ENCODE measurements at regions not wholly inside any gene's neighbourhood (a gene's known extent, or its start where the extent isn't known, plus 50 kb on each side); places are given as distances from the start of the nearest gene placed in this dataset.

GRCh38 chr5:17094830-17095229 is 122.6 kb upstream of the BASP1 start:
- TF ChIP-seq CTCF (IDR thresholded peaks at IDR 0.05 in 2 of 3, conservative IDR thresholded peaks at IDR 0.05 in 1 of 3; ENCODE audit: borderline replicate concordance in 1 of 3, insufficient read depth in 1 of 3, low read depth in 2 of 3, low read length in 2 of 3) (no peak), POLR2A (IDR thresholded peaks at IDR 0.05; ENCODE audit: borderline replicate concordance, extremely low read depth, insufficient read depth, insufficient read length) (no peak), ZFX (IDR thresholded peaks at IDR 0.05) (no peak), CBX3 (IDR thresholded peaks at IDR 0.05; ENCODE audit: low read depth) (no peak), EGR1 (IDR thresholded peaks at IDR 0.05; ENCODE audit: low read depth) (no peak), JUND (IDR thresholded peaks at IDR 0.05) (no peak), CEBPB (IDR thresholded peaks at IDR 0.05; ENCODE audit: low read depth) (no peak), SP1 (IDR thresholded peaks at IDR 0.05; ENCODE audit: low read depth) (no peak), RAD21 (IDR thresholded peaks at IDR 0.05; ENCODE audit: low read depth) (no peak)
- TF ChIP-seq, protein P1, sequence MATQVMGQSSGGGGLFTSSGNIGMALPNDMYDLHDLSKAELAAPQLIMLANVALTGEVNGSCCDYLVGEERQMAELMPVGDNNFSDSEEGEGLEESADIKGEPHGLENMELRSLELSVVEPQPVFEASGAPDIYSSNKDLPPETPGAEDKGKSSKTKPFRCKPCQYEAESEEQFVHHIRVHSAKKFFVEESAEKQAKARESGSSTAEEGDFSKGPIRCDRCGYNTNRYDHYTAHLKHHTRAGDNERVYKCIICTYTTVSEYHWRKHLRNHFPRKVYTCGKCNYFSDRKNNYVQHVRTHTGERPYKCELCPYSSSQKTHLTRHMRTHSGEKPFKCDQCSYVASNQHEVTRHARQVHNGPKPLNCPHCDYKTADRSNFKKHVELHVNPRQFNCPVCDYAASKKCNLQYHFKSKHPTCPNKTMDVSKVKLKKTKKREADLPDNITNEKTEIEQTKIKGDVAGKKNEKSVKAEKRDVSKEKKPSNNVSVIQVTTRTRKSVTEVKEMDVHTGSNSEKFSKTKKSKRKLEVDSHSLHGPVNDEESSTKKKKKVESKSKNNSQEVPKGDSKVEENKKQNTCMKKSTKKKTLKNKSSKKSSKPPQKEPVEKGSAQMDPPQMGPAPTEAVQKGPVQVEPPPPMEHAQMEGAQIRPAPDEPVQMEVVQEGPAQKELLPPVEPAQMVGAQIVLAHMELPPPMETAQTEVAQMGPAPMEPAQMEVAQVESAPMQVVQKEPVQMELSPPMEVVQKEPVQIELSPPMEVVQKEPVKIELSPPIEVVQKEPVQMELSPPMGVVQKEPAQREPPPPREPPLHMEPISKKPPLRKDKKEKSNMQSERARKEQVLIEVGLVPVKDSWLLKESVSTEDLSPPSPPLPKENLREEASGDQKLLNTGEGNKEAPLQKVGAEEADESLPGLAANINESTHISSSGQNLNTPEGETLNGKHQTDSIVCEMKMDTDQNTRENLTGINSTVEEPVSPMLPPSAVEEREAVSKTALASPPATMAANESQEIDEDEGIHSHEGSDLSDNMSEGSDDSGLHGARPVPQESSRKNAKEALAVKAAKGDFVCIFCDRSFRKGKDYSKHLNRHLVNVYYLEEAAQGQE (IDR thresholded peaks at IDR 0.05; ENCODE audit: low read depth) = no peak
